Activated gamma-delta T cell (primary cell): ENCODE measurements at regions not wholly inside any gene's neighbourhood (a gene's known extent, or its start where the extent isn't known, plus 50 kb on each side); places are given as distances from the start of the nearest gene placed in this dataset.
"Not testable (repeated sequence)": the region's sequence is repeated elsewhere in the genome, so short reads cannot be mapped to it uniquely, and the experiment has no call there.

Experiments used
- DNase-seq: peaks from one replicate; lab custom pipeline; 2025; lab: John Stamatoyannopoulos, UW

- DNase-seq, result not testable (repeated sequence)
These were observed 87.3 kb upstream of the EEPD1 start for GRCh38 chr7:36065563-36066342.

- DNase-seq, result no peak
These were observed 86.8 kb upstream of the EEPD1 start for GRCh38 chr7:36066343-36066664.

GRCh38 chr7:36070230-36070629 lies 82.8 kb upstream of the EEPD1 start:
- DNase-seq, result no peak

DNA sequence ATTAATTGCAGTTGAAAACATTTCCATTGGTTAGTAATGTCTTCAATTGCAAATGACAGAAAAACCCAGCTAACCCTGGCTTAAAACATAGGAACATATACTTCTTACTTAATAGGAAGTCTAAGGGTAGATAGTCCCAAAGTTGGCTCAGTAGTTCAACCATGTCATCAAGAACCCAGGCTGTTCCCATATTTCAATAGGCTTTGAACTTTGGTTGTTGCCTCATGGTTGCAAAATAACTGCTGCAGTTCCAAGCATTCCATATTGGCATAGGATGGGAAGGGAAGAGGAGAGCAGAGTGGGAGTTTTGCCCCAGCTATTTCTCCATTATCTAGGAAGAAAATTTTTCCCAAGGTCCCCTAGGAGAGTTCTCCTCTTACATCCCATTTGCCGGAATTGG lies 81.4 kb upstream of the EEPD1 start:
- no peak for DNase-seq

GRCh38 chr7:36072620-36073019 lies 80.4 kb upstream of the EEPD1 start:
- DNase-seq, result no peak

DNA sequence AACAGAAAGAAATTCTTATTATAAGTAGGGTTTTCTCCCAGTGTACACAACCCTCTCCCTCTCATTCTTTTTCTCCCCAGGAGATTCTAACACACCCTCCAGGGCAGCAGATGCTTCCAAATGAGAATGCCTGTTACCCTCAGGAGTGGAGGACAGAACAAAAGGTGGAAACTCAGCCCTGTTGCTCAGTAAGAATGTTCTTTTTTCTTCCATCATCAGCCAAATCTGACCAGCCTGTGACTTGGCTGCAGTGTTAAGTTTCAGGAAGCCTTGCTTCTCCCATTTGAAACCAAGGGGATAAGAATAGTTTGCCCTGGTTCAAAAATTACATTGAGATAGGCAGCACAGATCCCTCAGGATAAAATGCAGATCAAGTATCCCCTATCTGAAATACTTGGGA lies 77.5 kb upstream of the EEPD1 start:
- DNase-seq, result no peak

DNA sequence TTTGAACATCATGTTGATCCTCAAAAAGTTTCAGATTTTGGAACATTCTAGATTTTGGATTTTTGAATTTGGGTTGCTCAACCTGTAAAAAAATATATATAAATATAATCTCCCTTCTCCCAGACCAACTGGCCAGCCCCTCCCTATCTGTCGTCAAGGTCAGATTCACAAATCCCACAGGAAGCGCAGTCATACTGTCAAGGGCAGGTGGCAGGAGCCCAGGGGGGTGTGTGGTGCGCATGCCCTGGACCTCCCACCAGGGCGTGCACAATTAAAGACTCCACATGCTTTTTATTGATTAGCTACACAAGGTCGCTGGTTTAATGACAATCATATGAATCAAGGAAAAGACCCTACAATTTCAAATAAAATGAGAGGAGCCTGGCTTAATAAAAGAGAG lies 77.0 kb upstream of the EEPD1 start:
- DNase-seq, result no peak

GRCh38 chr7:36078816-36079360 lies 74.2 kb upstream of the EEPD1 start:
- DNase-seq, result no peak

- DNase-seq, result no peak
These were observed 73.5 kb upstream of the EEPD1 start for GRCh38 chr7:36079446-36080025.

DNA sequence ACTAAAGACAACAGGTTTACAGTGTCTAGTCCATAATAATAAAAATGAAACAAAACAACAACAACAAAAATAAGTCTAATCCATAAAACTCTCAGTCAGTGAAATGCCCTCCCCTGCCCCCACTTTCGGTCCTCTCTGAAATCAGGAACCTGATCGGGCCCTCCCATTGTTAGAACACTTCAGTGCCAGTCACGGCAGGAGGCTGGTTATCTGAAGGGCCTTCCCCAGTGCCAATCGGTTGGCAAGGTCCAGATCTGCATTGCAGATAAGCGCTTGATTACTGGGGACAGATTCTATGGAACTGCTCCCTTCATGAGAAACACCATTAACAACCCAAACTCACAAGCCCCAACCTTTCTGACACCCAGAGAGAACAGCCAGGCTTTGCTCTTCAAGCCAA lies 72.2 kb upstream of the EEPD1 start:
- no peak for DNase-seq

GRCh38 chr7:36082216-36082615 lies 70.8 kb upstream of the EEPD1 start:
- no peak for DNase-seq

GRCh38 chr7:36082910-36083309 lies 70.1 kb upstream of the EEPD1 start:
- no peak for DNase-seq

GRCh38 chr7:36083626-36084380 lies 69.3 kb upstream of the EEPD1 start:
- DNase-seq, result no peak

DNA sequence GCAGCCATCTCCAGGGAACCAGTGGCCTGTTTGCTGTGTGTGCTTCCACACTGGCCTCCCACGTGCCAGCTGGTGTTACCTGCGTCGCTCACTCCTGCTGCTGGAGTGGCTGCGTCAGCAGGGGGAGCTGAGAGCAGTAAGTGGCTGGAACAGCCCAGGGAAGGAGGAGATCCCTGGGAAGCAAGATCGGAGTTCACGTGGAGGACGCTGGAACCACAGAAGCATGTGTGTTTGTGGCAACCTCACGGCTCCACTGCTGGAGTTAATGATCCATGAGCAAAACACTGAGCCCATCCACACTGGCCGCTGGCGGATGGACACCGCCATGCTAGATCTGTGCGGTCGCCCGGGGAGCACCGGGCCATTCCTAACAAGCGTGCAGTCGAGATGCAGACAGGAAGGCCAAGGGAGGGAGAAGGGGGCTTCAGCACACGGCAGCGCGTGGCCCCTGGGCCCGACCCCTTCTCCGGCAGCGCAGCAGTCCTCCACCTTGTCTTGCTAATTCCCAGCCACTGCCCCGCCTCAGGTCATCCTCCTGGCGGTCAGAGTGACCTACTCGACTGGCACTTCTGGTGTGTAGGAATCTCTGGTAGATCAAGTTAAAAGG lies 68.5 kb upstream of the EEPD1 start:
- no peak for DNase-seq

GRCh38 chr7:36085096-36085495 lies 68.0 kb upstream of the EEPD1 start:
- no peak for DNase-seq

- DNase-seq, result no peak
These were observed 66.5 kb upstream of the EEPD1 start for GRCh38 chr7:36086571-36086970.

DNA sequence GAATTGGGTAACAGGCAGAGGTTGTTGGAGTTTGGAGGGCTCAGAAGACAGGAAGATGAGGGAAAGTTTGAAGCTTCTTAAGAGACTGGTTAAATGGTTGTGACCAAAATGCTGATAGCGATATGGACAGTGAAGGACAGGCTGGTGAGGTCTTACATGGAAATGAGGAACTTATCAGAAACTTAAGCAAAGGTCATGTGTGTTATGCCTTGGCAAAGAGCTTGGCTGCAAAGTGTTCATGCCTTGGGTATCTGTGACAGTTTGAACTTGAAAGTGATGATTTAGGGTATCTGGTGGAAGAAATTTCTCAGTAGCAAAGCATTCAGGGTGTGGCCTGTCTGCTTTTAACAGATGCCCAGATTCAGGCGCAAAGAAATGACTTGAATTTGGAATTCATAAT lies 64.5 kb upstream of the EEPD1 start:
- DNase-seq, result no peak

DNA sequence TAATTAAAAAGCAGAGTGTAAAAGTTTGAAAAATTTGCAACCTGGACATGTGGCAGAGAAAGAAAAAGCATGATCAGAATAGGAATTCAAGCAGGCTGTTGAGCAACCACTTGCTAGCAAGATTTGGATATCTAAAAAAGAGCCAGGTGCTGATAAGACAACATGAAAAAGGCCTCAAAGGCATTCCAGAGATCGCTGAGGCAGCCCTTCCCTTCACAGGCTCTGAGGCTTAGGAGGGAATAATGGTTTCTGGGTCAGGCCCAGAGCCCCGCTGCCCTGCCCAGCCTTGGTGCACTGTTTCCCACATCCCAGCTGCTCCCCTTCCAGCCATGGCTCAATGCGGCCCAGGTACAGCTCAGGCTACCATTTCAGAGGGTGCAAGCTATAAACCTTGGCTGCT lies 64.1 kb upstream of the EEPD1 start:
- DNase-seq, result no peak

DNA sequence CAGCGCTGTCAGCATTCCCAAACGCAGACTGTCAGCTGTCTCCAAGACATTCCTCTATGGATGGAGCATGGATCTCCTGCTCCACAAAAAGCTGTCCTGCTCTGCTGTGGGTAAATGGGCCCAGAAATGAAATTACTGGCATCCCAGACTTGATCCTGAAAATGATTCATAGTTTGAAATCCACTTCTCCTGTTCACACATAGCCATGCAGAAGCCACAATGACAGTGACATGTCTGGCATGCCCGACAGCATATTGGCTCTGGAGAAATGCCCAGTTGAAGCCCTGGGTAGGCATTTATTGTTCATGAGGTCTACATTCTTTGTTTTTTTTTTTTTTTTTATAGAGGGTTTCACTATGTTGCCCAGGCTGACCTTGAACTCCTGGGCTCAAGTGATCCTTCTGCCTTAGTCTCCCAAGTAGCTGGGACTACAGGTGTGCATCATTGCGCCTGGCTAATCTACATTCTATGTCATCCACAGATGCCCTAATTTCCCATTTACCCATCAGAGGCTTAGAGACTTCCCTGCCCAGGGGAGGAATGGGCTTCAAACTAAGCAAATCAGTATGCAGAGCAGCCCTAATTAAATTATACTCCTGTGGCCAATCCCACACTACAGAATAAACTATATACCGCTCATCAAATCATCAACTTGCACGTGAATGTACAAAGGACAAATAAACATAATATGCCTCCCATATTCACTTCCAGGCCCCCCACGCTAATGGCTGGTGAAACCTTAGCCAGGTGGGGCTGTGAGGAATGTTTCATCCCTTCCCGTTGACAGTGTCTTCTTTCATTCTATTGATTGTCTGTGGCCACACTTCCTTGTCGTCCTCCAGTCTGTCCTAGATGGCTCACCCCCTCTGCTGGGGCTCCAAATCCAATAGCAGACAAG lies 61.8 kb upstream of the EEPD1 start:
- DNase-seq, result no peak

DNA sequence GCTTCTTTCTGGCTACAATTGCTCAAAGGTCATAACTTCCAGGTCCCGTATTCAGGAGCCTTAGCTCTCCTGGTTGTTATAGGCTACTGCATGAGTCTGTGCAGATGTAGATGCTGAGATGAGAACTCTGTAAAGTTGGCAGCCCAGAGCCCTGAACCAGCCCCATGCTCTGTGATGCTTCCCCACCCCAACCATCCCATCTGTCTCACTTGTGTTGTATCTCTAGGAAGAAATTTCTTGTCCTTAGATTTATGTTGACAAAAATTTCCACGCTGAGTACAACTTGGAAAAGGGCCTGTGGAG lies 61.2 kb upstream of the EEPD1 start:
- no peak for DNase-seq

GRCh38 chr7:36092221-36092771 lies 60.8 kb upstream of the EEPD1 start:
- no peak for DNase-seq
